ENCODE measurements at regions not wholly inside any gene's neighbourhood (a gene's known extent, or its start where the extent isn't known, plus 50 kb on each side); places are given as distances from the start of the nearest gene placed in this dataset.

DNA sequence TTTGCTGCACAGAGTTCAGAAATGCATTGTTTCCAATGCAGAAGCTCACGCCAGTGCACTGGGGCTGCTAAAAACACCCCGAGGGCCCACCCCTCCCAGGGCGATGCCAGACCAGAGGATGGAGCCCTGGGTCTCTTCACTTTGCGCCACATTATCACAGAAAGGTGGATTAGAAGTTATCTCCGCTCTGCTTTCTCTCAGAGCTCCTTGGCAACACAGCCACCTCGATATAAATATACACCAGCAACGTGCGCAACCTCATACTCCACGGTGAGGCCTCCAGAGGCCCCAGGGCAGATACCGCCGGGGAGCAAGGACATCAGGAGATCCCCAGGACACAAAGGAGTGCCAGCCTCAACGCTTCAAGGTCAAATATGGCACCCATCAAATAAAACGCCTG, 121.0 kb upstream of the TBX20 start:
- BruUV-seq (replicated peaks), result no TSS peak
- ChIA-PET POLR2A (no interaction called here), CTCF (ENCODE audit: low intra/inter-chr PET ratio) (no interaction called here)
- intact Hi-C loops (cut with micrococcal nuclease), result no loop called here
- DNase-seq (ENCODE audit: extremely low read depth in 1 of 4, low spot score in 3 of 4), result no peak
- no peaks in the 10 kb centered on the region for H3K36me3 ChIP-seq (ENCODE audit: control insufficient read depth, insufficient read depth, low read length)
- peaks cover 2 to 9% of the 10 kb centered on the region in 2 experiments; a peak in 2 of 5 replicates for H3K27me3 ChIP-seq (ENCODE audit: control insufficient read depth in 2 of 2, insufficient read depth in 2 of 2, low read length in 2 of 2)
- no peaks in the 10 kb centered on the region for H4K20me1 ChIP-seq (replicated peaks; ENCODE audit: control insufficient read depth, insufficient read depth, low read length)
- H3K79me2 ChIP-seq (ENCODE audit: control insufficient read depth, insufficient read depth, low read length), result no peaks in the 10 kb centered on the region
- FAIRE-seq, result no peak
- TF ChIP-seq, protein P1, sequence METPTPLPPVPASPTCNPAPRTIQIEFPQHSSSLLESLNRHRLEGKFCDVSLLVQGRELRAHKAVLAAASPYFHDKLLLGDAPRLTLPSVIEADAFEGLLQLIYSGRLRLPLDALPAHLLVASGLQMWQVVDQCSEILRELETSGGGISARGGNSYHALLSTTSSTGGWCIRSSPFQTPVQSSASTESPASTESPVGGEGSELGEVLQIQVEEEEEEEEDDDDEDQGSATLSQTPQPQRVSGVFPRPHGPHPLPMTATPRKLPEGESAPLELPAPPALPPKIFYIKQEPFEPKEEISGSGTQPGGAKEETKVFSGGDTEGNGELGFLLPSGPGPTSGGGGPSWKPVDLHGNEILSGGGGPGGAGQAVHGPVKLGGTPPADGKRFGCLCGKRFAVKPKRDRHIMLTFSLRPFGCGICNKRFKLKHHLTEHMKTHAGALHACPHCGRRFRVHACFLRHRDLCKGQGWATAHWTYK (CRISPR knock-in tag; IDR thresholded peaks at IDR 0.05), result no peak
- TF ChIP-seq SLC30A9 (CRISPR knock-in tag; IDR thresholded peaks at IDR 0.05), result no peak
- no peak for TF ChIP-seq C11orf30 (IDR thresholded peaks at IDR 0.05; ENCODE audit: low read depth)
- no peak for ATAC-seq
- no peaks in the 10 kb centered on the region for H3K4me1 ChIP-seq (replicated peaks in 1 of 2; ENCODE audit: control insufficient read depth in 2 of 2, insufficient read depth in 2 of 2, low read length in 2 of 2)
- in situ Hi-C loops (cut with MboI), result no loop called here
- no peaks in the 10 kb centered on the region for H3K9me3 ChIP-seq (replicated peaks; ENCODE audit: control insufficient read depth, insufficient read depth, low read depth, low read length)
- no peak overlapping the region for H3K4me3 ChIP-seq
- H3K9me1 ChIP-seq (ENCODE audit: control insufficient read depth, insufficient read depth, low read length), result no peaks in the 10 kb centered on the region
- H3K9ac ChIP-seq (ENCODE audit: insufficient read depth in 1 of 2, low read depth in 2 of 2, low read length in 2 of 2), result no peak overlapping the region
- no peak overlapping the region for H3K4me2 ChIP-seq (ENCODE audit: insufficient read depth, low read length)
- WGBS (ENCODE audit: insufficient coverage, low coverage, missing lambda C conversion rate), result 1% methylated on average over 13 of the region's 13 CpGs
- no peak overlapping the region for H2AFZ ChIP-seq (ENCODE audit: low read depth, low read length)
- no peak overlapping the region for H3K27ac ChIP-seq (ENCODE audit: extremely low read depth, low read depth, low read length)

DNA sequence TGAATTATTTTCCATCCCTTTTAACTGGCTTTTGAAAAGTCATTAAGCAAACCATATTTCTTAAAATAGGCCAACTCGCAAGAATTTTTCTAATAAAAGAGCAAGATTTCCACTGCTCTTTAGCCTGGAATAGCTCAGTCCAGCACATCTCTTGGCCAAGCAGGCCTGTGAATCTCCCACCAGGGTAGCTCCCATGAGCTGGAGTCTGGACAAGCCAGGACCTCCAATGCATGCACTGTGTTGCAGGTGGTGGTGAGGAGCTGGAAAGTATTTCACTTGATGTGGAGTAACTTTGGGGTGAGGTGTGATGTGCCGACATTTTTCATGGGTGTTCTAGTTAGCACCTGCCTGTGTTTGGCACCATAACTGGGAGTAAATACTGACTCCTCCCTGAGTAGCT, 117.3 kb upstream of the TBX20 start:
- H3K4me2 ChIP-seq (ENCODE audit: insufficient read depth, low read length), result no peak overlapping the region
- H3K27me3 ChIP-seq (ENCODE audit: control insufficient read depth in 2 of 2, insufficient read depth in 2 of 2, low read length in 2 of 2), result peaks cover 2 to 4% of the 10 kb centered on the region in 2 experiments; a peak in 2 of 5 replicates
- in situ Hi-C loops (cut with MboI) (no loop called here), intact Hi-C loops (cut with micrococcal nuclease) (no loop called here)
- FAIRE-seq (no peak), ATAC-seq (no peak), DNase-seq (ENCODE audit: extremely low read depth in 1 of 4, low spot score in 3 of 4) (no peak)
- 0% methylated on average over 2 of the region's 2 CpGs for WGBS (ENCODE audit: insufficient coverage, low coverage, missing lambda C conversion rate)
- CTCF ChIA-PET (ENCODE audit: low intra/inter-chr PET ratio), result no interaction called here
- POLR2A ChIA-PET, result interaction anchor here (1.6 kb wide), 1 partner anchor 9 kb away, joined by 4 read pairs; no protein-coding TSS in a partner anchor
- no peaks in the 10 kb centered on the region for H4K20me1 ChIP-seq (replicated peaks; ENCODE audit: control insufficient read depth, insufficient read depth, low read length)
- no peak overlapping the region for H2AFZ ChIP-seq (ENCODE audit: low read depth, low read length)
- H3K27ac ChIP-seq (ENCODE audit: extremely low read depth, low read depth, low read length), result no peak overlapping the region
- no peak overlapping the region for H3K4me3 ChIP-seq
- H3K4me1 ChIP-seq (replicated peaks in 1 of 2; ENCODE audit: control insufficient read depth in 2 of 2, insufficient read depth in 2 of 2, low read length in 2 of 2), result no peaks in the 10 kb centered on the region; a peak in 2 of 5 replicates
- no peaks in the 10 kb centered on the region for H3K36me3 ChIP-seq (ENCODE audit: control insufficient read depth, insufficient read depth, low read length)
- BruUV-seq (replicated peaks), result no TSS peak
- H3K79me2 ChIP-seq (ENCODE audit: control insufficient read depth, insufficient read depth, low read length), result no peaks in the 10 kb centered on the region
- H3K9me1 ChIP-seq (ENCODE audit: control insufficient read depth, insufficient read depth, low read length), result no peaks in the 10 kb centered on the region
- H3K9ac ChIP-seq (ENCODE audit: insufficient read depth in 1 of 2, low read depth in 2 of 2, low read length in 2 of 2), result no peak overlapping the region
- H3K9me3 ChIP-seq (replicated peaks; ENCODE audit: control insufficient read depth, insufficient read depth, low read depth, low read length), result no peaks in the 10 kb centered on the region
- no peak for TF ChIP-seq MAFG (tag; conservative IDR thresholded peaks at IDR 0.05)
- no peak for TF ChIP-seq LCOR (CRISPR knock-in tag; IDR thresholded peaks at IDR 0.05)
- TF ChIP-seq CHD2 (IDR thresholded peaks at IDR 0.05; ENCODE audit: low read depth, low read length), result no peak
- no peak for TF ChIP-seq NCOA2 (IDR thresholded peaks at IDR 0.05; ENCODE audit: partially characterized antibody in 2 of 2)
- TF ChIP-seq, protein P2, sequence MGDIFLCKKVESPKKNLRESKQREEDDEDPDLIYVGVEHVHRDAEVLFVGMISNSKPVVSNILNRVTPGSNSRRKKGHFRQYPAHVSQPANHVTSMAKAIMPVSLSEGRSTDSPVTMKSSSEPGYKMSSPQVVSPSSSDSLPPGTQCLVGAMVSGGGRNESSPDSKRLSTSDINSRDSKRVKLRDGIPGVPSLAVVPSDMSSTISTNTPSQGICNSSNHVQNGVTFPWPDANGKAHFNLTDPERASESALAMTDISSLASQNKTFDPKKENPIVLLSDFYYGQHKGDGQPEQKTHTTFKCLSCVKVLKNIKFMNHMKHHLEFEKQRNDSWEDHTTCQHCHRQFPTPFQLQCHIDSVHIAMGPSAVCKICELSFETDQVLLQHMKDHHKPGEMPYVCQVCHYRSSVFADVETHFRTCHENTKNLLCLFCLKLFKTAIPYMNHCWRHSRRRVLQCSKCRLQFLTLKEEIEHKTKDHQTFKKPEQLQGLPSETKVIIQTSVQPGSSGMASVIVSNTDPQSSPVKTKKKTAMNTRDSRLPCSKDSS (IDR thresholded peaks at IDR 0.05; ENCODE audit: low read depth, partially characterized antibody), result no peak
- TF ChIP-seq, protein P3, sequence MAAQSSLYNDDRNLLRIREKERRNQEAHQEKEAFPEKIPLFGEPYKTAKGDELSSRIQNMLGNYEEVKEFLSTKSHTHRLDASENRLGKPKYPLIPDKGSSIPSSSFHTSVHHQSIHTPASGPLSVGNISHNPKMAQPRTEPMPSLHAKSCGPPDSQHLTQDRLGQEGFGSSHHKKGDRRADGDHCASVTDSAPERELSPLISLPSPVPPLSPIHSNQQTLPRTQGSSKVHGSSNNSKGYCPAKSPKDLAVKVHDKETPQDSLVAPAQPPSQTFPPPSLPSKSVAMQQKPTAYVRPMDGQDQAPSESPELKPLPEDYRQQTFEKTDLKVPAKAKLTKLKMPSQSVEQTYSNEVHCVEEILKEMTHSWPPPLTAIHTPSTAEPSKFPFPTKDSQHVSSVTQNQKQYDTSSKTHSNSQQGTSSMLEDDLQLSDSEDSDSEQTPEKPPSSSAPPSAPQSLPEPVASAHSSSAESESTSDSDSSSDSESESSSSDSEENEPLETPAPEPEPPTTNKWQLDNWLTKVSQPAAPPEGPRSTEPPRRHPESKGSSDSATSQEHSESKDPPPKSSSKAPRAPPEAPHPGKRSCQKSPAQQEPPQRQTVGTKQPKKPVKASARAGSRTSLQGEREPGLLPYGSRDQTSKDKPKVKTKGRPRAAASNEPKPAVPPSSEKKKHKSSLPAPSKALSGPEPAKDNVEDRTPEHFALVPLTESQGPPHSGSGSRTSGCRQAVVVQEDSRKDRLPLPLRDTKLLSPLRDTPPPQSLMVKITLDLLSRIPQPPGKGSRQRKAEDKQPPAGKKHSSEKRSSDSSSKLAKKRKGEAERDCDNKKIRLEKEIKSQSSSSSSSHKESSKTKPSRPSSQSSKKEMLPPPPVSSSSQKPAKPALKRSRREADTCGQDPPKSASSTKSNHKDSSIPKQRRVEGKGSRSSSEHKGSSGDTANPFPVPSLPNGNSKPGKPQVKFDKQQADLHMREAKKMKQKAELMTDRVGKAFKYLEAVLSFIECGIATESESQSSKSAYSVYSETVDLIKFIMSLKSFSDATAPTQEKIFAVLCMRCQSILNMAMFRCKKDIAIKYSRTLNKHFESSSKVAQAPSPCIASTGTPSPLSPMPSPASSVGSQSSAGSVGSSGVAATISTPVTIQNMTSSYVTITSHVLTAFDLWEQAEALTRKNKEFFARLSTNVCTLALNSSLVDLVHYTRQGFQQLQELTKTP (IDR thresholded peaks at IDR 0.05; ENCODE audit: low read depth in 1 of 2, partially characterized antibody in 2 of 2), result no peak
